ENCODE measurements at regions not wholly inside any gene's neighbourhood (a gene's known extent, or its start where the extent isn't known, plus 50 kb on each side); places are given as distances from the start of the nearest gene placed in this dataset.

DNA sequence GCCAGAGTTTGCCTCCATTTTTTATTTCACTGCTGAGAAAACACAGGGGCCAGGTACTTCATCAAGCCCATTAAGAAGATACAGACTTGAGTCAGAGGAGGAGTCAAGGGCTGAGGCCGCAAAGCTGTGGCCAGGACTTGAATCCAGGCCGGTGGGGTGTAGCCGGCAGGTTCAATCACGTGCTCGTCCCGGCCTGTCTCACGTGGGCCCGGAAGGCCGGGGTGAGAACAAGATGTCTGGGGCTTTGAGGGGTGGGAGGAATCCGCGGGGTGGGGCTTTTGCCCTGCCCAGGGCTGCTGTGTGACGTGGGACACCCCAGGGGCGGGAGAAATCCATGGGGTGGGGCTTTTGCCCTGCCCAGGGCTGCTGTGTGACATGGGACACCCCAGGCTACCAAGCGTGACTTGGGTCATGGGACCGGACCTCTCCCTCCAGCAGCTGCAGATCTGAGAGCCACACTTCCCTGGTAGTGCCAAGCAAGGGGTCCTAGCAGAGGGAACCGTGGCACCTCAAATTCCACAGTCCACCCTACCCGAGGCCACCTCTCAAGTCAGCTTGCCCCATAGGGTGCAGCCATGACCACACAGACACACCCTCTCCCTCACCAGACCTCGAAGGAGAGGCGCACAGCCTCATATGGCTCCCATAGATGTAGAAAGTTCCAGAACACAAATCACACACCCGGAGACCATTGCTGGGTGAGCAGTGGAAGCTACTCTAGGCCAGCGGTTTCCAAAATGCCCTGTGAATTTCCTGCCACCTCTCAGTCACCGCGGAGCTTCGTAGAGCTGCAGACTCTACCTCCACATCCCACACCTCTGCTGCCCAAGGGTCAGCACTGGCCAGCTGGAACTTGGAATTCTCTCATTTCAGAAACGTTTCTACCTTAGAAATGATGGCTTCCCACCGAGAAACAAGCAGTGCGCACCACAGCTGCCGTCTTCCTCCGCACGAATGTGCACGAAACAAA, 156.1 kb downstream of the DLL1 start:
- Histone ChIP-seq H3K4me1 (ENCODE audit: control insufficient read depth, insufficient read depth, low read length, unreplicated experiment) (no peaks in the 10 kb centered on the region), H2AFZ (ENCODE audit: low read length, unreplicated experiment) (no peak overlapping the region), H3K4me3 (ENCODE audit: low read depth, low read length) (no peak overlapping the region), H3K27ac (ENCODE audit: low read depth, low read length) (no peak overlapping the region), H3K79me2 (ENCODE audit: control insufficient read depth, insufficient read depth, low read length, unreplicated experiment) (no peaks in the 10 kb centered on the region), H3K27me3 (ENCODE audit: insufficient read depth, low read length) (no peaks in the 10 kb centered on the region), H3K36me3 (ENCODE audit: insufficient read depth, low read length) (no peaks in the 10 kb centered on the region)

DNA sequence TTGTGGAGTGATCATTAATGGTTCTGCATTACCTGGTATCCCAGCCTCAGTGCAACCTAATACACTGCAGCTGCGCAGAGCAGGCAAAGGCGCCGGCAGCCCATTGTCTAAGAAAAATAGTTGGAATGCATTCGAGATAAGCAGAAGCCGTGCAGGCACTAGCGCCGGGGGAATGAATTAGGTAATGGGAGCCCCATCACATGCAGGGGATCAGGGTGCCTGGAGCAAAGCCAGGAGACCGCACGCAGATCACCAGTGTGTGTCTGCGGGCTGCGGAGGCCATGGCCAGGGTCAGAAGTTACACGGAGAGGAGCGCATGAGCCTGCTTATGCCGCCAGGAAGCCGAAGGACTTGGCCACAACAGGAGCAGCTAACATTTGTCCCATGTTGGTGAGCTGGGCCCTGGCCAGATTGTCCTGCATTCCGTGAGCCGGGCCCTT, 156.8 kb downstream of the DLL1 start:
- Histone ChIP-seq H3K79me2 (ENCODE audit: control insufficient read depth, insufficient read depth, low read length, unreplicated experiment) (no peaks in the 10 kb centered on the region), H2AFZ (ENCODE audit: low read length, unreplicated experiment) (no peak overlapping the region), H3K27me3 (ENCODE audit: insufficient read depth, low read length) (no peaks in the 10 kb centered on the region), H3K4me1 (ENCODE audit: control insufficient read depth, insufficient read depth, low read length, unreplicated experiment) (no peaks in the 10 kb centered on the region), H3K36me3 (ENCODE audit: insufficient read depth, low read length) (no peaks in the 10 kb centered on the region), H3K4me3 (ENCODE audit: low read depth, low read length) (no peak overlapping the region), H3K27ac (ENCODE audit: low read depth, low read length) (no peak overlapping the region)

- H3K4me3 ChIP-seq (ENCODE audit: low read depth, low read length): no peak overlapping the region
- H3K27ac ChIP-seq (ENCODE audit: low read depth, low read length): no peak overlapping the region
- H3K4me1 ChIP-seq (ENCODE audit: control insufficient read depth, insufficient read depth, low read length, unreplicated experiment): no peaks in the 10 kb centered on the region
- no peaks in the 10 kb centered on the region for H3K79me2 ChIP-seq (ENCODE audit: control insufficient read depth, insufficient read depth, low read length, unreplicated experiment)
- no peak overlapping the region for H2AFZ ChIP-seq (ENCODE audit: low read length, unreplicated experiment)
- H3K27me3 ChIP-seq (ENCODE audit: insufficient read depth, low read length): no peaks in the 10 kb centered on the region
- H3K36me3 ChIP-seq (ENCODE audit: insufficient read depth, low read length): no peaks in the 10 kb centered on the region
Measured at GRCh38 chr6:170132561-170132991, 158.3 kb downstream of the DLL1 start.

- Histone ChIP-seq H3K4me3 (ENCODE audit: low read depth, low read length) (no peak overlapping the region), H3K27ac (ENCODE audit: low read depth, low read length) (no peak overlapping the region), H3K27me3 (ENCODE audit: insufficient read depth, low read length) (no peaks in the 10 kb centered on the region), H3K36me3 (ENCODE audit: insufficient read depth, low read length) (no peaks in the 10 kb centered on the region), H3K79me2 (ENCODE audit: control insufficient read depth, insufficient read depth, low read length, unreplicated experiment) (no peaks in the 10 kb centered on the region), H2AFZ (ENCODE audit: low read length, unreplicated experiment) (no peak overlapping the region), H3K4me1 (ENCODE audit: control insufficient read depth, insufficient read depth, low read length, unreplicated experiment) (no peaks in the 10 kb centered on the region)
Measured at GRCh38 chr6:170132011-170132521, 158.8 kb downstream of the DLL1 start.

- no peaks in the 10 kb centered on the region for H3K36me3 ChIP-seq (ENCODE audit: insufficient read depth, low read length)
- no peaks in the 10 kb centered on the region for H3K79me2 ChIP-seq (ENCODE audit: control insufficient read depth, insufficient read depth, low read length, unreplicated experiment)
- no peak overlapping the region for H3K27ac ChIP-seq (ENCODE audit: low read depth, low read length)
- H2AFZ ChIP-seq (ENCODE audit: low read length, unreplicated experiment): no peak overlapping the region
- H3K4me3 ChIP-seq (ENCODE audit: low read depth, low read length): no peak overlapping the region
- H3K4me1 ChIP-seq (ENCODE audit: control insufficient read depth, insufficient read depth, low read length, unreplicated experiment): no peaks in the 10 kb centered on the region
- no peaks in the 10 kb centered on the region for H3K27me3 ChIP-seq (ENCODE audit: insufficient read depth, low read length)
Measured at GRCh38 chr6:170131351-170131750, 159.5 kb downstream of the DLL1 start.

GRCh38 chr6:170130771-170131241, 160.1 kb downstream of the DLL1 start:
- H3K4me1 ChIP-seq (ENCODE audit: control insufficient read depth, insufficient read depth, low read length, unreplicated experiment): no peaks in the 10 kb centered on the region
- no peak overlapping the region for H3K27ac ChIP-seq (ENCODE audit: low read depth, low read length)
- no peaks in the 10 kb centered on the region for H3K79me2 ChIP-seq (ENCODE audit: control insufficient read depth, insufficient read depth, low read length, unreplicated experiment)
- H3K36me3 ChIP-seq (ENCODE audit: insufficient read depth, low read length): no peaks in the 10 kb centered on the region
- H2AFZ ChIP-seq (ENCODE audit: low read length, unreplicated experiment): no peak overlapping the region
- H3K4me3 ChIP-seq (ENCODE audit: low read depth, low read length): no peak overlapping the region
- H3K27me3 ChIP-seq (ENCODE audit: insufficient read depth, low read length): no peaks in the 10 kb centered on the region

- H3K4me1 ChIP-seq (ENCODE audit: control insufficient read depth, insufficient read depth, low read length, unreplicated experiment): no peaks in the 10 kb centered on the region
- no peak overlapping the region for H3K27ac ChIP-seq (ENCODE audit: low read depth, low read length)
- H3K79me2 ChIP-seq (ENCODE audit: control insufficient read depth, insufficient read depth, low read length, unreplicated experiment): no peaks in the 10 kb centered on the region
- no peak overlapping the region for H2AFZ ChIP-seq (ENCODE audit: low read length, unreplicated experiment)
- no peaks in the 10 kb centered on the region for H3K36me3 ChIP-seq (ENCODE audit: insufficient read depth, low read length)
- no peak overlapping the region for H3K4me3 ChIP-seq (ENCODE audit: low read depth, low read length)
- H3K27me3 ChIP-seq (ENCODE audit: insufficient read depth, low read length): no peaks in the 10 kb centered on the region
Measured at GRCh38 chr6:170130201-170130621, 160.7 kb downstream of the DLL1 start.

DNA sequence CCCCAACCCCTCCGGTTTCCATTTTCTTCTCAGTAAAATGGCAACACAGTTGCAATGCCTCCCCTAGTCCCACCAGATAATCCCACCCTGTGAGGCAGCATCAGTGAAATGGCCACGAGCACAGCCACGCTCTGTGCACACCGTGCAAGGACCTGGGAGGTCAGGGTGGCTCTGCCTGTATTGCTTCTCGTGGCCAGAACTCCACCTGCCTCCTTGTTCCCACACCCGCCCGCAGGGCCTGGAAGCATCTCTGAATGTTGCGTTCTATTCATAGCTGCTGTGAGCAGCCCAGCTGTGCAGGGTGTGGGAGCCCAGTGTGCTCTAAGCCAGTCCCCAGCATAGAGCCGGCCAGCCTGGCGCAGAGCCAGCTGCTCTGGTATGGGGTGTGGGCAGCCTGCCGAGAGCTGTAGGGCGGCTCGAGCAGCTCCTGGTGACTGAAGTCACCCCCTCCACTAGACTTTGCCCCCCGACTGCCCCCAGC, 161.1 kb downstream of the DLL1 start:
- H3K4me1 ChIP-seq (ENCODE audit: control insufficient read depth, insufficient read depth, low read length, unreplicated experiment): no peaks in the 10 kb centered on the region
- no peak overlapping the region for H3K4me3 ChIP-seq (ENCODE audit: low read depth, low read length)
- no peak overlapping the region for H2AFZ ChIP-seq (ENCODE audit: low read length, unreplicated experiment)
- H3K36me3 ChIP-seq (ENCODE audit: insufficient read depth, low read length): no peaks in the 10 kb centered on the region
- H3K79me2 ChIP-seq (ENCODE audit: control insufficient read depth, insufficient read depth, low read length, unreplicated experiment): no peaks in the 10 kb centered on the region
- H3K27ac ChIP-seq (ENCODE audit: low read depth, low read length): no peak overlapping the region
- H3K27me3 ChIP-seq (ENCODE audit: insufficient read depth, low read length): no peaks in the 10 kb centered on the region

- Histone ChIP-seq H3K4me1 (ENCODE audit: control insufficient read depth, insufficient read depth, low read length, unreplicated experiment) (no peaks in the 10 kb centered on the region), H3K27ac (ENCODE audit: low read depth, low read length) (no peak overlapping the region), H2AFZ (ENCODE audit: low read length, unreplicated experiment) (no peak overlapping the region), H3K4me3 (ENCODE audit: low read depth, low read length) (no peak overlapping the region), H3K27me3 (ENCODE audit: insufficient read depth, low read length) (no peaks in the 10 kb centered on the region), H3K36me3 (ENCODE audit: insufficient read depth, low read length) (no peaks in the 10 kb centered on the region), H3K79me2 (ENCODE audit: control insufficient read depth, insufficient read depth, low read length, unreplicated experiment) (no peaks in the 10 kb centered on the region)
Measured at GRCh38 chr6:170128811-170129681, 161.8 kb downstream of the DLL1 start.

- Histone ChIP-seq H3K36me3 (ENCODE audit: insufficient read depth, low read length) (no peaks in the 10 kb centered on the region), H3K27me3 (ENCODE audit: insufficient read depth, low read length) (no peaks in the 10 kb centered on the region), H3K79me2 (ENCODE audit: control insufficient read depth, insufficient read depth, low read length, unreplicated experiment) (no peaks in the 10 kb centered on the region), H3K4me1 (ENCODE audit: control insufficient read depth, insufficient read depth, low read length, unreplicated experiment) (no peaks in the 10 kb centered on the region), H2AFZ (ENCODE audit: low read length, unreplicated experiment) (no peak overlapping the region), H3K4me3 (ENCODE audit: low read depth, low read length) (no peak overlapping the region), H3K27ac (ENCODE audit: low read depth, low read length) (no peak overlapping the region)
Measured at GRCh38 chr6:170128346-170128745, 162.5 kb downstream of the DLL1 start.
